Uterus (tissue), 2 donors: ENCODE measurements at regions not wholly inside any gene's neighbourhood (a gene's known extent, or its start where the extent isn't known, plus 50 kb on each side); places are given as distances from the start of the nearest gene placed in this dataset.
"Not testable (repeated sequence)": the region's sequence is repeated elsewhere in the genome, so short reads cannot be mapped to it uniquely, and the experiment has no call there.

Source experiments
- CTCF ChIP-seq, 4 experiments: fragments of 200-600 bp in 2 of 4; fragments of 450-650 bp in 2 of 4; sonication (generic) in 2 of 4; IDR thresholded peaks; one replicate each; pipeline ENCODE4 v1.5.1; 2016 to 2019; ENCODE audit warnings: antibody characterized with exemption in 4 of 4, mild to moderate bottlenecking in 2 of 4, moderate library complexity in 1 of 4
- POLR2A ChIP-seq, 2 donors: fragments of 450-650 bp; IDR thresholded peaks; one replicate each; pipeline ENCODE4 v1.6.1; 2016; ENCODE audit warnings: antibody characterized with exemption in 2 of 2, mild to moderate bottlenecking in 1 of 2, moderate library complexity in 1 of 2

GRCh38 chr18:968910-969309, 64.2 kb downstream of the ADCYAP1 start:
- not testable (repeated sequence) for TF ChIP-seq POLR2A, CTCF (IDR thresholded peaks at IDR 0.05)
